ENCODE measurements at regions not wholly inside any gene's neighbourhood (a gene's known extent, or its start where the extent isn't known, plus 50 kb on each side); places are given as distances from the start of the nearest gene placed in this dataset.

DNA sequence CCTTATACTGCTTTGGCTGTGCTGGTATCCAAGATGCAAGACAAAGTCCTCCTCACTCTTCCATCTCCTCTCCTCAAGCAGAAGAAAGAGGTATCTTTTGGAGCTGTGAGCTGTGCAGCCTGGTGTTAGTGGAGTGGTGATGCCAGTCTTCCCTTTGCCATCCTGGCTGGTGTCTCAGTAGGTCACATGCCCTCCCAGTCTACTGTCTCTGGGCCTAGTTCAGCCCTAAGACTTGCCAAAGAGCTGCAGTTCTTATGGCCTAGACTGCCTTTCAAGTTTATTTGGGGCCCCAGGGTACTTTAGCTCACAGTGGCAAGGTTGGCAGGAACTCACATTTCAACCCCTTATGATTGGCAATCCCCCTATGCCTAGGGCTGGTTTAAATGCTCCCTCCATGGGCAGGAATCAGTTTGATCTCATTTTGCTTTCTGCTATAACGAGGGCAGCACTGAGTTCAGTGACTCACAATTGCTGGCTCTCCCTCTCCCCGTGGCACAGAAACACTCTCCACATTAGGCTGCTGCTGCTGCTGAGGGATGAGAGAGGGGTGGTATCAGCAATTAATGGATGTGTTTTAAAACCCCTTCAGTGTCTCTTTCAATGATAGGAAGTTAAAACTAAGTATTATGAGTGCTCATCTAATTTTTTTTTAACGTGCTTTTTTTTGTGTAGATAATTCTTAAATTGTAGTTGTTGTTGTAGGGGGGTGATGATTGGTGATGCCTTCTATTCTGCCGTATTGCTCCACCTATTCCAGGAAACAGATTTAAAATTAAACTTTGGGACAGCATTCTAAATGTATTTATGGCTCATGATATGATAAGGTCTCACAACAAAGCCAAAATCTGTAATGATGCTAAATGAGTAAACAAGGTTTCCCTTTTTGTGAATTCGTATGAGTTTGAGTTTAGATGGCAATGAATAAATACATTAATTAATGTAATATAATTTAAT lies 1295.0 kb downstream of the JRKL start:
- TF ChIP-seq NFRKB (IDR thresholded peaks at IDR 0.05) (no peak), FOXM1 (IDR thresholded peaks at IDR 0.05; ENCODE audit: borderline replicate concordance) (no peak), SP1 (IDR thresholded peaks at IDR 0.05) (no peak), FOXA1 (IDR thresholded peaks at IDR 0.05) (no peak), LEF1 (IDR thresholded peaks at IDR 0.05; ENCODE audit: borderline replicate concordance) (no peak)
